H4 (cell line): ENCODE measurements at regions not wholly inside any gene's neighbourhood (a gene's known extent, or its start where the extent isn't known, plus 50 kb on each side); places are given as distances from the start of the nearest gene placed in this dataset.
"Not testable (repeated sequence)": the region's sequence is repeated elsewhere in the genome, so short reads cannot be mapped to it uniquely, and the experiment has no call there.

Experiments
- DNase-seq: peaks from one replicate; pipeline ENCODE4 v3.0.0-alpha.2; 2015; ENCODE audit warnings: low spot score

DNA sequence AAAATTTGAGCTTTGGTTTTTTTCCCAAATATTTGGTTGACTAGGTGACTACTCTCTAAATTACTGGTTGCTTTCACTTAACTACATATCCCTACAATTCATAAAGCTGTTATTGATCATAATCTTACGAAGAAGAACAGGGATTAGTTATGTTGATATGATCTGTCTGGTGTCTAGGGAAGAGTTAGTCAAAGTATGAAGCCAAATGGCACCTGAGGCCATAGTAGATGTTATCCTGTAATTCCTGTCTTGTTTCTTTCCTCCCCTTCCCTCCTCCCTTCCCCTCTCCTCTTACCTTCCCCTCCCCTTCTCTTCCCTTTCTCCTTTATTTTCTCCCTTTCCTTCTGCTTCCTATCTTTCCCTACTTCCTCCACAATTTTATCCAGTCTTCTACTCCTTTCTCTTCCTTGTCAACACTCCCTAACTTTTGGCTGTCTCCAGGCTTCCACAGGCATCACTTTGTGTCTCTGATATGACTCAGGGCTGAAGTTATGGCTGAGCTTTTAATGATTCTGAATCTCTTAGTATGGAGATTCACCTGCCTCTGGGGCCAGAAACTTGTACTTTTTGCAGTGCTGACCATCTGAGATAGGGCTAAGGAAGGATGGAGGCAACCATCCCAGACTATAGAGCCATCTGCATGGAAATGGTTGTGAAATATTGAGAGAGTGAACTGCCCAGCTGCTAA lies 149.9 kb upstream of the TCF4 start:
- DNase-seq, result no peak

DNA sequence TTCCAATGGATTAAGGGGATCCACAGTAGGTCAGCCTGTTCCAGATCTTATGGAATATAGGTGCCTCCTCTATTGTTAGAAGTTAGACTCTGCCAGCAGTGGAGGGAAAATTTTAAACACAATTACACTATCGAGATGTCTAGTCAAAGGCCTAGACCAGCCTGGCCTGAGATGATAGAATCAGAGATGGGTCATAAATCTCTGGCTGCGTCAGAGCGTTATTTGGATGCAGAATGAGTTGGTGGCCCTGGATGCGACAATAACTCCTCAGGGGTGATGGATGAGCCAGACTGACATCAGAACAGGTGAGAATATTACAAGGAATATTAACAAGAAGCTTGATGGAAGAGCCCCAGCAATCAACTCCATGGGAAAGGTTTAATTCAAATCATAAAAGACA lies 149.3 kb upstream of the TCF4 start:
- DNase-seq, result no peak

DNA sequence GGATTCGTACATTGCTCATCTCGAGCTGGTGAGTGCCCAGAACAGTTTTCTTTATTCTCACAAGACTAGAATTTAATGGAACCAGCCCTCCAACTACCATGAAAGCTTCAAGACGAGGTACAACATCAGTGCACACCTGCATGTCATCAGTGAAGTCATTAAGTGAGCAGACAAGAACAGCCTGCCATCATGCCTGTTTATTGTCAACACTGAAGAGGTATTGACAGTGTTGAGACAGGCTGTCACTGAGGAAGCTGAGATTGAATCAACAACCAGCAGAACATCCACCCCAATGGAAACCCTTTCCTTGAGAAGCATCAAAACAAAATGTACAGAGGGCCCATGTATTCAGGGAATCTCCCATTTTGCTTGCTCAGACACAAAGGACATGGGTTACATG lies 148.0 kb upstream of the TCF4 start:
- DNase-seq, result no peak

DNA sequence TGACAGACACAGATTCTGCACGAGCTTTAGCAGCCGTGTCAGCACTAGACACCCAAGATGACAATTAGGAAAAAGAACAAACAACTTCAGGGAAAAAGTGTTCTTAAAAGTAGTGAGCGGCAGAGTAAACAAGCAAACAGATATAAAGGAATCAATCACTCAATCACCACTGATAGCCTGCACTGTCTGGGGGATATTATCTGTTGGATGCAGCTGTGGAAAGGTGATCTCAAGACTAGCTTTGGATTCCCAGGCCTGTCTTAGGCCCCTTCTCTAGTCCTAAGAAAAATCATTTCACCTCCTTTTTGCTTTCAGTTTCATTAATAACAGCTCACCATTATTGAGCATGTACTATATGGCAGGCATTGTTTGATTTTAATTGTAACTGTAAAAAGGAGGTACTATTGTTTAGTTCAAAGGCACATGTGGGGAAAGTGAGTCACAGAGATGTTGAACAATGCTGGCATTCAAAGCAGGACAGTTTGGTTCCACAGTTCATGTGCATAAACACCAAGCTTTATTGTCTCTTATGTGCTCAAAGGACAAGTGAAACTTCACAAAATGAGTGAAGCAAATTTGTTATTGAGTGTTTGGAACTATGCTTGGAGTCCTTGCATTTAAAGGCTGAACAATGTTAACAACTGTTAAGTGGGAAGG lies 147.3 kb upstream of the TCF4 start:
- DNase-seq, result no peak

DNA sequence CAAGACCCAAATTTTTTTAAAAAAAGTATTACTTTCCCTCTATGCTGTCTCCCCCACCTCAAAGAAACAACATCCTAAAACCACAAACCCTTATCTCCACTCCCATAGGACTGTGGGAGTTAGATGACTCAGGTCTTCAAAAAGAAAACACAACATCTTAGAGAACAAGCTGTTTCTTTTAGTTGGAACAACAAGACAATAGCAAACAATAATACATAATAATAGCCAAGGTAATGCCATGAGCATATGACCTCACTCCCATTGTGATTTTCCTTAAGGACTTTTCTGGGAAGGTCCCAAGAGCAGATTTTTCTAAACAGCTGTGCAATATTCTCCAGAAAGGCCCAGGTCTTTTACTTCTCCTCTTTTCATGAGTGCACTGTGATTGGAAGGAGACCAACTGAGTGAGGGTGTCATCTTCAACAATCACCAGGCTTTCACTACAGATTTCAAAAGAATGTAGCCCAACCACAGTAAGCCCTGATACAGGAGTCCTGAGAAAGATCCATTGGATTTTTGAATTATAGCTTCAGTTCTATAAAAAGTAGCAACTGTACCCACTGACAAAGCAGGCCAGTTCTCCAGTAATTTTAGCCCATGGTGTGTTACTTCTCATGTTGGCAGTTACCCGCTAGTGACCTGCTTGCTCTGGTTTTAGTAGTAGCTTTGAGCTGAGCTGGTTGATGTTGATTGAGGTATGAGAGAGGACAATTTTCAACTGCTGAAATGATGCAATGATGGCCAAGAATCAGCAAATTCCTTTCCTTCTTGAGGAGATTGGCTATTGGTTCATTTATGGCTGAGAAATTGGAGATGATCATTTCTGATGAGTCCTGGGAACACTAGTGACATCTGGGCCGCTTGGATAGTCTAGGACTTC lies 144.5 kb upstream of the TCF4 start:
- no peak for DNase-seq

DNA sequence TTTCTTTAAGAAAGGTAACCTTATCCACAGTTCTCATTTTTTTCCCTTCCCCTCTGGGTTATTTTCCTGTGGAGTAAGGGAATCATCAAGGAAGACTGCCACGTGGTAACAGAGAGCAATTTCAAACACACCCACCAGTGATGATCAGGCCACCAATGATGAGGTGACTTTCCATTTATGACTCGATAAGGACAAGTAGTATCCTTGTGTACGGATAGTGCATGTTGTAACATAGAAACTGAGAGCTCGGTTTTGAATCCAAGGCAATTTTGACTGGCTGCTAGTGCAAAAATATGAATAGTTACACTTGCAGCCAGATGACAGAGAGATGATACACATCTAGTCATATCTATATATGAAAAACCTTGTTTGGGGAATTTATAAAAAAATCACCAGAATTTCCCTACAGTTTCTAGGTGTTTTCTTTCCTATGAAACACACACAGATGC lies 143.6 kb upstream of the TCF4 start:
- DNase-seq, result peak; percentile 10

DNA sequence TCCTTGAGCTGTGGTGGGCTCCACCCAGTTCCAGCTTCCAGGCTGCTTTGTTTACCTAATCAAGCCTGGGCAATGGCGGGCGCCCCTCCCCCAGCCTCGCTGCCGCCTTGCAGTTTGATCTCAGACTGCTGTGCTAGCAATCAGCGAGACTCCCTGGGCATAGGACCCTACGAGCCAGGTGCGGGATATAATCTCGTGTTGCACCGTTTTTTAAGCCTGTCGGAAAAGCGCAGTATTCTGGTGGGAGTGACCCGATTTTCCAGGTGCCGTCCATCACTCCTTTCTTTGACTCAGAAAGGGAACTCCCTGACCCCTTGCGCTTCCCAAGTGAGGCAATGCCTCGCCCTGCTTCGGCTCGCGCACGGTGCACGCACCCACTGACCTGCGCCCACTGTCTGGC lies 133.0 kb upstream of the TCF4 start:
- not testable (repeated sequence) for DNase-seq

DNA sequence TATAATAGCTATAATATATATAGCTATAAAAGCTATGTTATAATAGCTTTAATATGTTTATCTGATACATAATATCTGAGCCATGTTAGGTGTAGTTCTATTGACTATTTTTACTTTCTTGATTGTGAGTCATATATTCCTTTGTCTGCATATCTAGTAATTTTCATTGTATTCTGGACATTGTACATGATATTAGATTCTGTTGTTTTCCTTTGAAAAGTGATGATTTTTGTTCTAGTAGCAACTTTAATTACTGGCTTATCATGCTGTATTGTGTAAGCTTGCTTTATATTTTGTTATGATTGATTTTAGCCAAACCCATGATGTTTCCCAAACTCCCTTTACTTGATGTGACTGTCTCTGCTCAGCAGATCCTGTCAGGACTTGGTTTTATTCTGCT lies 125.7 kb upstream of the TCF4 start:
- no peak for DNase-seq

DNA sequence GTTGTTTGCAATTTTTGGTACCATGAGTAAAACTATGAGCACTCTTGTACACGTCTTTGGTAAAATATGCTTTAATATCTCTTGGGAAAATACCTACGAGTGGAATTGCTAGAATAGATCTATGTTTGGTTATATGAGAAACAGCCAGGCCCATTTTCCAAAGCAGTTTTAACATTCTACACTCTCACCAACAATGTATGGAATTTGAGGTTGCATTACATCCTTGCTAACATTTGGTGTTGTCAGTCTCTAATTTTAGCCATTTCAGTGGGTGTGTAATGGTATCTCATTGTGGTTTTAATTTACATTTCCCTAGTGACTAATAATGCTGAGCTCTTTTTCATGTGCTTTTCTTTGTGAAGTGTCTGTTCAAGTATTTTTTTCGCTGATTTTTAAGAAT lies 118.9 kb upstream of the TCF4 start:
- no peak for DNase-seq

DNA sequence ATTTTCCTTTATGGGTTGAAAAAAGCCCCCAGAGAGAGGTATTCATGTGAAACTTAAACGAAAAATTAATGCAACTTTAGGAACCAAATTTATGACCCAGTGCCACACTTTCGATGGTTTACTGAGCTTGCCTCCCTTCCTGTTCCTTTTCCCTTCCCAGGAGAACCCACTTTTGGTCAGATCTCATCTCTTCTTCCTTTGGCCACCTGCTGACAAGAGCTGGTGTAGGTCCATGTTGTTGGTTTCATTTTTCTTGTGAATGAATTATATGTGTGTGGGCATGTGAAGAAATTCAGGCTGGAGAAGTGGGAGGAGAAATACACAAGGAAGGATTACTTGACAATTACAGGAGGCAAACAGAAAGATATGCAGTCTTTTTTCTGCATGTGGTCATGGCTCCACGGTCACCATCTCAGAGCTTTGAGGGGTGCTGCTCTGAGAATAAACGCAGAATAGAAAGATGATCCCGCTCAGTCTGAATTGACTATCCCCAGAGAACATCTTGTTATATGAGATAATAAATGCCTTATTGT lies 111.3 kb upstream of the TCF4 start:
- no peak for DNase-seq

DNA sequence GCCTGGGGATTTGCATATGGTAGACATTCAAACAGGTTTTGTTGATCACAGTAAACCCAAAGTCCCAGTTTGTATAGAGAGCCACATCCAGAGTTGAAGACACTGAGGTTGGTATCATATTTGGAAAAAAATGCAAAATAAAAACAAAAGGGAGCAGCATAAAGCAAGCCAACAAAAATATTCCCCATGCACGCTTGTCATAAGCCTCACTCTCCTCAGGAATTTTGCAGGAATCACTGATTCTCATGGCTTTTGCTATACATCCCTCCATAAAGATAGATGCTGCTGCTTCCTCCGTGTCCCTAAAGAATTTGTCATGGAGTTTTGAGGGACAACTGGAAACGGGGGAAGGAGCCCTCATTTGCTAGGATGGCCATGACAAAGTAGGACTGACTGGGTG lies 108.8 kb upstream of the TCF4 start:
- DNase-seq, result no peak

DNA sequence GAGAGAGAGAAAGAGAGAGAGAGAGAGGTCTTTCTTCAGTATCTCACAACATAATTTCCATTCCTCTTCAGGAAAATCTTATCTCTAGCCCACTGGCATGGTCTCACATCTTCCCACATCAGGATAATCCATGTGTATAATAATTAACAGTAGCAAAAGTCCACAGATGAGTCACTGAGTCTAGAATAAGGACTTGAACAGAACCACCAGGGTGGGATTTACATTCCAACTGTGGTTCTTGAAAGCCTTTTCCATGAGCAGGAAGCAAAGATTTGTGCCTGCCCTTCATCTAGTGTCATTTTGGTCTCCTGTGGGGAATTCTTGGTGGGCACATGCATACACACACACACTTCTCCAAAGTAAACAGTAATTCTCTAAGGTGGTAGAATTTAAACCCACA lies 107.1 kb upstream of the TCF4 start:
- no peak for DNase-seq

DNA sequence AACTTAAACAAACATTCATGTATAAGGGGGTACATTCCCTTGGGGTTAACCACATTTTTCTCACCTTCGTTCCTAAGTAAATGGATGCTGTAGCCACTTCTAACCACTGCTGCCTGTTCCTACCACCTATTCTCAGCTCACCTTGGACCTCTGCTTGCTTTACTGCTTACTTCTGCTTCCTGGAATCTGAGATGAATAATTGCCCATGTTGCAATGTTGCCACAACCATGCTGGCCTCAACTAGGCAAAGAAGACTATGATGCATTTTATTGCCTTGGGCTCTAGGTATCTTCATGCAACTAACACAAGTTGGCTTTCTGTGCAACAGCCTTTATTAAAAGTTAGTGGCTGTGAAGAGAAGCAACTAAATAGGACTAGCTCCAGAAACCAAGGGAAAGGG lies 106.3 kb upstream of the TCF4 start:
- DNase-seq, result no peak

DNA sequence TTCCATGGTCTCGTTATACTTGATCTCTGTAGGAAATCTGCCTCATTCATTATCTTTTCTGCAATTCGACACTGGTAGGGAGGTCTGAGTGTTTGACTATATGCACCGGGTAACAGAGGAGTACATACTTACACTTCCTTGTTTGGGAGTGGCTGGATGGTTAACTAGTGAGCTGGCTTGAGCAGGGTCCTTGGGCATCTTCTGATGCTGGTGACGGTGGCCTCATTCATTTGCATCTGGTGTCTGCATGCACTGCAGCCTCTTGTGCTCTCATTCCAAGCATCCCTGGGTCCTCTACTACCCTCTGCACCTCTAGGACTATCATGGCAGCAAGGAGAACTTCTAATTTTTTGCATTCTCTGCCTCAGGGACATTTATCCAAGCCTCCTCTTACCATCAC lies 100.0 kb upstream of the TCF4 start:
- DNase-seq, result no peak

DNA sequence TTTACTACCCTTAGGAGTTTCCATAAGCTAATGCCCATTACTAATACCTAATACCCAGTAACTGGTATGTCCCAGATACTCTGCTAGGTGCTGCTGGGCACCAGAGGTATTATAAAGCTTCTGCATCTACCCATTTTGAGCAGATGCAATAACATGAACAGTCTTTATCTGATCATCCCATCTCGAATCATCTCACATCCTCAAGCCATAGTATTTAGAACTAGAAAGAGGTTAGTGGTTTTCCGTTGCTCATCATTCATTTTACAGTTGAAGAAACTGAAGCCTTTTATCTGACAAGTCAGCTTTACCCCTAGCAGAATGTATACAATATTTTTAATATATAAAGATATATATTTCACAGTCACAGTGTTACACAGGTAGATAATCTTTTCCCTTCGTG lies 99.1 kb upstream of the TCF4 start:
- DNase-seq, result no peak

DNA sequence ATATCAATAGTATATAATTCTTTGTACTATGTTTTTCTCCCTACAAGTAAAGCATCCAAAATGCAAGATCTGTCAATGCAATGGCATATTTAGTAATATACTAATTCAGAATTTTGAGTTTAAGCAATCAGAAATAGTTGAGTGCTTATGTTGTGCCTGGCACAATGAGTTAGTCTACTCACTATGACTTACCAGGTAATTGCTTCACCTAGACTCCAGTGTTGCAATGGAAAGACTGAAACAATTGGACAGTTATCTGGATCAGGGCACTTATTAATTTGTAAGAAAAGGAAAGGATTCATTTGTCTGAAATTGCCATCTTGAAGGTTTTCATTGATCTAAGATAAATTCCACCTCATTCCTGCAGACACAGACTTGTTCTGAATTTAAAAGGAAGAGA lies 97.6 kb upstream of the TCF4 start:
- DNase-seq, result no peak

DNA sequence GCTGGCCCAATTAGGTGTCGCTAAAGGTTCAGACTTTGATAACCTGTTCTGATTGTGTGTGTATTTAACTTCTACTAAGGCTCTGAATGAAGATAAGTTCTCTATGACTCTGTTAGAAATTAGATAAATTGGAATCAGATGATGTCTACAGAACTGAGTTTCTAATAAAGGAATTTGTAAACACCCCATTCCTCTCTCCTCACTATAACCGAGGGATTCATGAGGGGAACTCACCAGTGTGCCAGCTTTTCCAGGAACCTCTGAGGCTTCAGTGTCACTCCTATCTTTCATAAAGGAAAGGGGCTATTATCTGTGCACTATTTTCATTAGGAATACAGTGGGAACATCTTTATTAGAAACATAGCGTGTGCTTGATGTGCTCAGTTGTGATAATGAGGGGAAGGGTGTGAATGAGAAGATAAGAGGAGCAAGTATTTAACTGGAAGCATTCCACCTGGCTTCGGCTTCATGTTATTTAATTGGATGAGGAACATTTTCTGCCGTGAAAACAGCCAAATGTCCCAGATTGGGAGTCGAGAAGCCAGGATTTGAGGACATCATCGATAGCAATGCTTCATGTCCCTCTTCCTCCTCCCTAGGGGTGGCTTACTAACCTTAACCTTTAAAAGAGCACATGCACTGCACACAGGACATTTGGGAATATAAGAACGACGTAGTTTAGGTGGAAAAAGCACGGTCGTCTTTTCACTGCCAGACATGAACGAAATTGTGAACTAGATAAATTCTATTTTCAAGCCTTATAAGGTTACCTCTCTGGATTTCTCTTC lies 84.8 kb upstream of the TCF4 start:
- DNase-seq, result no peak

DNA sequence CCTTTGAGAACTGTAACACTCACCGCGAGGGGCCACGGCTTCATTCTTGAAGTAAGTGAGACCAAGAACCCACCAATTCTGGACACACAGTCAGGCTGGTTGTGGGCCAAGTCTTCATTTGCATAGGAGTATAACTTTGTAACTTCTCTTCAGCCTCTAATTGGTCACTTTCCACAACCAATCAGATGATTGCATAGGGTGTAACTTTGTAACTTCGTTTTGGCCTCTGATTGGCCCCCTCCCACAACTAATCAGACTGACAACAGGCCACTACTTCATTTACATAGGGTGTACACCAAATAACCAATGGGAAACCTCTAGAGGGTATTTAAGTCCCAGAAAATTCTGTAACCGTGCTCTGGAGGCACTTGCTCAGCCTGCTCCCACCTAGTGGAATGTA lies 77.5 kb upstream of the TCF4 start:
- no peak for DNase-seq

DNA sequence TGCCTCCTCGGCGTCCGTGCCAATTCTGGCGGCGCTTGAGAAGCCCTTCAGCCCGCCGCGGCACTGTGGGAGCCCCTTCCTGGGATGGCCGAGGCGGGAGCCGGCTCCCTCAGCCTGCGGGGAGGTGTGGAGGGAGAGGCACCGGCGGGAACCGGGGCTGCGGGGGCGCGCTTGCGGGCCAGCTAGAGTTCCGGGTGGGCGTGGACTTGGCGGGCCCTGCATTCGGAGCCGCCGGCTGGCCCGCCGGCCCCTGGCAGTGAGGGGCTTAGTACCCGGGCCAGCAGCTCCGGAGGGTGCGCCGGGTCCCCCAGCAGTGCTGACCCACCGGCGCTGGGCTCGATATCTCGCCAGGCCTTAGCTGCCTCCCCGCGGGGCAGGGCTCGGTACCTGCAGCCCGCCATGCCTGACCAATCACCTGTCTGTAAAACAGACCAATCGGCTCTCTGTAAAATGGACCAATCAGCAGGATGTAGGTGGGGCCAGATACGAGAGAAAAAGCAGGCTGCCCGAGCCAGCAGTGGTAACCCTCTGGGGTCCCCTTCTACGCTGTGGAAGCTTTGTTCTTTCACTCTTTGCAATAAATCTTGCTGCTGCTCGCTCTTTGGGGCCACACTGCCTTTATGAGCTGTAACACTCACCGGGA lies 76.9 kb upstream of the TCF4 start:
- DNase-seq, result not testable (repeated sequence)

DNA sequence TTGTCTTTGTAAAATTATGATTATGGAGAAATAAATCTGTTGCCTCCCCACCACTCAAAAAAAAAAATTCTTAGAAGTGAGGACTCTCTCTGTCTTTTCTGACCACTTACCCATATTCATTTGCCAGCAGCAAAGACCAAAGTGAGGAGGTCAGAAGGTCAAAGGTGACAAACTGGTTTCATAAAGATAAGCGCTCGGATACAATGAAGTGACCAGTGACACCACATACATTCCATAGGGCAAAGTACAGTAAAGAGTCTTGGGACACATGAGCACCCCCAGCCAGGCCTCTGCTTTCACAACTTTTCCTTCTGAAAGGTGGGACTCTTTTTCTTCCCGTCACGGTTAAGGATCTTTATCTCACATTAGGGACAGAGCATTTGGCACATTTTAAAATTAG lies 75.9 kb upstream of the TCF4 start:
- no peak for DNase-seq

DNA sequence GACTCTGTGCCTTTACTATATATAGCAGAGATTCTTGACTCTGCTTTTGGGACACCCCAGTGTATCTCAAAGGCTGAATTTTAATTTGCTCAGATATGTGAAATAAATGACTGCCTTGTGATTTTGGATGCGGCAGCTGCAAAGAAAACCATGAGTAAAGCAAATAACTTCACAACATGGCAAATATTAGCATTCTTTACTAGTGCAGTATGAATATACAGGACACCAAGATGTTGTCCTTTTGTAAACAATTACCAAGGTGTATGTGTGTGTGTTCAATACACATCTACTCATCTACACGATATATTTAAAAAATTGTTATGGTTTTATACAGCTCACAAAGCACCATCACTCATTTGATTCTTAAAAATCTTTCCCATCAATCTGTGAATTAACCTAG lies 70.6 kb upstream of the TCF4 start:
- no peak for DNase-seq
